ENCODE measurements at regions not wholly inside any gene's neighbourhood (a gene's known extent, or its start where the extent isn't known, plus 50 kb on each side); places are given as distances from the start of the nearest gene placed in this dataset.
A peak's percentile ranks its signal among the peaks of the same experiment; 100 is the strongest.

DNA sequence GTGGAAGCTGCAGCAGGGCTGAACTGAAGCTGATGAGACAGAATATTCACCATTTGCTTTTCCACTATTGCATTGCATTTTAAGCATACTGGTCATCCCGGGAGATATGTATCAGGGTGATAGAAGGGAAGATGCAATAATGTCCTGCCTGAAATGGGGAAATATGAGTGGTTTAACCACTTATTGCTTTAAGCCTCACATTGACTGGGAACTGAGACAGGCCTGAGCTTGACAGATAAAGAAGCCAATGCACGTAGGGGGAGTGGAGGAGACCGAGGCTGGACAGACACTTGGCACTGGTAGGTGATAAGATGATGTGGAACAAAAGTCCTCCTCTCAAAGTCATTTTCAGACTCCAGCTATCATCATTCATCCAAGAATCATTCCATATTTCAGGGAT, 911.7 kb upstream of the NCAM2 start (continued):
- no peak for TF ChIP-seq KLF13 (tag; IDR thresholded peaks at IDR 0.05; ENCODE audit: borderline replicate concordance, low read depth)
- TF ChIP-seq ZNF41 (CRISPR knock-in tag; conservative IDR thresholded peaks at IDR 0.05) = no peak
- TF ChIP-seq CCNT2 (IDR thresholded peaks at IDR 0.05; ENCODE audit: borderline replicate concordance, extremely low read depth, insufficient read length, low read depth, low read length) = peak; percentile 14
- no peak for TF ChIP-seq TEAD1 (CRISPR knock-in tag; IDR thresholded peaks at IDR 0.05)
- TF ChIP-seq ZNF507 (tag; conservative IDR thresholded peaks at IDR 0.05) = no peak
- TF ChIP-seq PKNOX1 (IDR thresholded peaks at IDR 0.05) = peak; percentile 70
- TF ChIP-seq NELFE (IDR thresholded peaks at IDR 0.05; ENCODE audit: insufficient read depth, insufficient read length) = no peak
- no peak for TF ChIP-seq SNRNP70 (optimal IDR thresholded peaks at IDR 0.05; ENCODE audit: low read depth, low read length)
- peak; percentile 61 for TF ChIP-seq KLF16 (IDR thresholded peaks at IDR 0.05)
- 0 out of 2 replicates have a peak, but pooled peaks have one; percentile 36 for TF ChIP-seq PHB2 (IDR thresholded peaks at IDR 0.05; ENCODE audit: low read depth)
- no peak for TF ChIP-seq CHD4 (IDR thresholded peaks at IDR 0.05; ENCODE audit: insufficient read depth, insufficient replicate concordance, low read depth, low read length, poor library complexity, severe bottlenecking)
- peak; percentile 41; the same call in 1 of the 2 replicates for TF ChIP-seq CC2D1A (IDR thresholded peaks at IDR 0.05)
- TF ChIP-seq, protein P1, sequence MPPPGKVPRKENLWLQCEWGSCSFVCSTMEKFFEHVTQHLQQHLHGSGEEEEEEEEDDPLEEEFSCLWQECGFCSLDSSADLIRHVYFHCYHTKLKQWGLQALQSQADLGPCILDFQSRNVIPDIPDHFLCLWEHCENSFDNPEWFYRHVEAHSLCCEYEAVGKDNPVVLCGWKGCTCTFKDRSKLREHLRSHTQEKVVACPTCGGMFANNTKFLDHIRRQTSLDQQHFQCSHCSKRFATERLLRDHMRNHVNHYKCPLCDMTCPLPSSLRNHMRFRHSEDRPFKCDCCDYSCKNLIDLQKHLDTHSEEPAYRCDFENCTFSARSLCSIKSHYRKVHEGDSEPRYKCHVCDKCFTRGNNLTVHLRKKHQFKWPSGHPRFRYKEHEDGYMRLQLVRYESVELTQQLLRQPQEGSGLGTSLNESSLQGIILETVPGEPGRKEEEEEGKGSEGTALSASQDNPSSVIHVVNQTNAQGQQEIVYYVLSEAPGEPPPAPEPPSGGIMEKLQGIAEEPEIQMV (tag; conservative IDR thresholded peaks at IDR 0.05; ENCODE audit: low read depth) = no peak
- peak; percentile 58; the same call in 1 of the 2 replicates for TF ChIP-seq CTBP1 (IDR thresholded peaks at IDR 0.05; ENCODE audit: borderline replicate concordance)
- TF ChIP-seq, protein P2, sequence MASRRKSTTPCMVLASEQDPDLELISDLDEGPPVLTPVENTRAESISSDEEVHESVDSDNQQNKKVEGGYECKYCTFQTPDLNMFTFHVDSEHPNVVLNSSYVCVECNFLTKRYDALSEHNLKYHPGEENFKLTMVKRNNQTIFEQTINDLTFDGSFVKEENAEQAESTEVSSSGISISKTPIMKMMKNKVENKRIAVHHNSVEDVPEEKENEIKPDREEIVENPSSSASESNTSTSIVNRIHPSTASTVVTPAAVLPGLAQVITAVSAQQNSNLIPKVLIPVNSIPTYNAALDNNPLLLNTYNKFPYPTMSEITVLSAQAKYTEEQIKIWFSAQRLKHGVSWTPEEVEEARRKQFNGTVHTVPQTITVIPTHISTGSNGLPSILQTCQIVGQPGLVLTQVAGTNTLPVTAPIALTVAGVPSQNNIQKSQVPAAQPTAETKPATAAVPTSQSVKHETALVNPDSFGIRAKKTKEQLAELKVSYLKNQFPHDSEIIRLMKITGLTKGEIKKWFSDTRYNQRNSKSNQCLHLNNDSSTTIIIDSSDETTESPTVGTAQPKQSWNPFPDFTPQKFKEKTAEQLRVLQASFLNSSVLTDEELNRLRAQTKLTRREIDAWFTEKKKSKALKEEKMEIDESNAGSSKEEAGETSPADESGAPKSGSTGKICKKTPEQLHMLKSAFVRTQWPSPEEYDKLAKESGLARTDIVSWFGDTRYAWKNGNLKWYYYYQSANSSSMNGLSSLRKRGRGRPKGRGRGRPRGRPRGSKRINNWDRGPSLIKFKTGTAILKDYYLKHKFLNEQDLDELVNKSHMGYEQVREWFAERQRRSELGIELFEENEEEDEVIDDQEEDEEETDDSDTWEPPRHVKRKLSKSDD (conservative IDR thresholded peaks at IDR 0.05; ENCODE audit: low read length) = no peak
- TF ChIP-seq RCOR1 (IDR thresholded peaks at IDR 0.05; ENCODE audit: borderline replicate concordance in 1 of 2, low read depth in 2 of 2, low read length in 2 of 2) = peak in 1 of 2 experiments; percentile 72; a peak in 2 of 4 replicates
- no peak for TF ChIP-seq NFYB (IDR thresholded peaks at IDR 0.05; ENCODE audit: extremely low read depth, insufficient read length)
- TF ChIP-seq HDAC2 (IDR thresholded peaks at IDR 0.05) = peak; percentile 58; the same call in 1 of the 2 replicates
- TF ChIP-seq ARID1B (IDR thresholded peaks at IDR 0.05) = peak; percentile 90
- peak; percentile 37; the same call in 1 of the 2 replicates for TF ChIP-seq VEZF1 (CRISPR knock-in tag; IDR thresholded peaks at IDR 0.05)
- no peak for TF ChIP-seq BHLHE40 (IDR thresholded peaks at IDR 0.05; ENCODE audit: low read length)
- no peak for TF ChIP-seq TCFL5 (CRISPR knock-in tag; conservative IDR thresholded peaks at IDR 0.05)
- TF ChIP-seq TCF7 (IDR thresholded peaks at IDR 0.05; ENCODE audit: borderline replicate concordance) = no peak
- TF ChIP-seq FOXJ3 (CRISPR knock-in tag; IDR thresholded peaks at IDR 0.05) = no peak

All from K562 (cell line).